ENCODE measurements at regions not wholly inside any gene's neighbourhood (a gene's known extent, or its start where the extent isn't known, plus 50 kb on each side); places are given as distances from the start of the nearest gene placed in this dataset.

DNA sequence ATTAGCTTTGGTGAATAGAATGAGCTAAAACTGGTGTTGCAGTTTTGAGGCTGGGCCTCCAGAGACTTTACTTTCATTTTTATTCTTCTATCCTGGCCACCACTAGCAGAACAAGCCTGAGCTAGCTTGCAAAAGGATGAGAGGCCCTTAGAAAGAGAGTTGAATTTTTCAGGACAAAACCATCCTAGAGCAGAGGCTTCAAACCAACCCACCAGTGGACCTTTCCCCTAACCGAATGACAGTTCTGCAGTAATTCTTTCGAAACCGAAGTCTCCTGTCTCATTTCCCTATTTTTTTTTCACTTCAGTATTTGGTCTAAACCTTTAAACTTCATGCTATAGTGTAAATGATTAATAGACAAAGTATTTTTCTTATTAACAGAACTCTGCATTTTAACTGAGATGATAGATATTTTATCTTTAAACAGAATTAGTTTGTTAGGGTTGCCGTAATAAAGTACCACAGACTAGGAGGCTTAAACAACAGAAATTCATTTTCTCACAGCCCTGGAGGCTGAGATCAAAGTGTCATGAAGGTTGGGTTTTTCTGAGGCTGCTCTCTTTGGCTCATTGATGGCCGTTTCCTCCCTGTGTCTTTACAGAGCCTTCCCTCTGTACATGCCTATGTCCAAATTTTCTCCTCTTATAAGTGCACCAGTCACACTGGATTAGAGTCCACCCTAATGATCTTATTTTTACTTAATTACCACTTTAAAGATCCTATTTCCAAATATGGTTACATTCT lies 80.6 kb upstream of the PAK5 start:
- no peak for DNase-seq

DNA sequence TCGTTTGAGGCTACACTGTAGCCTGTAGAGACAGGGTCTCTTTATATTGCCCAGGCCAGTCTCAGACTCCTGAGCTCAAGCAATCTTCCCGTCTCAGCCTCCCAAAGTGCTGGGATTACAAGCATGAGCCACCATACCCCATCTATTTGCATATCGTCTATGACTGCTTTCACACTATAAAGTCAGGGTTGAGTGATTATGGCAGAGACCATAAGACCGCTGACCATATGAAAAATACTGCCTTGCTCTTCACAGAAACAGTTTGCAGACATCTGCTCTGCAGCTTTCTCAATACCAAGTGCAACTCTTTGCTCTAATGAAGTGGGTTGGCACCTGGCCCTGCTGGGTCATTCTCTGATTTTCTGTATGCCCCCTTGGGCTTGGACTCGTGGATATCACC lies 79.5 kb upstream of the PAK5 start:
- DNase-seq: no peak

- DNase-seq: no peak
These were observed 77.9 kb upstream of the PAK5 start for GRCh38 chr20:9916761-9917160.

- DNase-seq: peak; percentile 2
These were observed 74.1 kb upstream of the PAK5 start for GRCh38 chr20:9912858-9913434.

DNA sequence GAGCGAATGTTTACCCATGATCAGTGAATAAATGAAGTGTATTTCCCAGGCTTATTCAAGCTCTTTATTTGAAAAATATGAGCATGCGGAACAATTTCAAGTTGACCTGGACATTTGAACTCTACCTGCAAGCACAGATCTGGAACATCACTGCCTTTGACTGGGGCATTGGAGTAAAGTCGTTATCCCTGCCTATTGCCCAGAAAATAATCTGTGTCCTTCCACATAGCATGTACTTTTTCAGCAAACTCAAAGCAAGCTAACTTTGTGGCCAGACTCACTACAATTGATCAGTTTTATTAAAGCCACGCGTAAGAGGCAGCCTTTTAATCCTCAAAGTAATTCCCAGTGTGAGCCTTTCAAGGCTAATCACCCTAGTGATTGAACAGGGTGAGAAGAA lies 73.4 kb upstream of the PAK5 start:
- no peak for DNase-seq

GRCh38 chr20:9911519-9911918 lies 72.6 kb upstream of the PAK5 start:
- DNase-seq: no peak

- DNase-seq: no peak
These were observed 70.3 kb upstream of the PAK5 start for GRCh38 chr20:9909167-9909566.

GRCh38 chr20:9903048-9903655 lies 64.3 kb upstream of the PAK5 start:
- DNase-seq: no peak

DNA sequence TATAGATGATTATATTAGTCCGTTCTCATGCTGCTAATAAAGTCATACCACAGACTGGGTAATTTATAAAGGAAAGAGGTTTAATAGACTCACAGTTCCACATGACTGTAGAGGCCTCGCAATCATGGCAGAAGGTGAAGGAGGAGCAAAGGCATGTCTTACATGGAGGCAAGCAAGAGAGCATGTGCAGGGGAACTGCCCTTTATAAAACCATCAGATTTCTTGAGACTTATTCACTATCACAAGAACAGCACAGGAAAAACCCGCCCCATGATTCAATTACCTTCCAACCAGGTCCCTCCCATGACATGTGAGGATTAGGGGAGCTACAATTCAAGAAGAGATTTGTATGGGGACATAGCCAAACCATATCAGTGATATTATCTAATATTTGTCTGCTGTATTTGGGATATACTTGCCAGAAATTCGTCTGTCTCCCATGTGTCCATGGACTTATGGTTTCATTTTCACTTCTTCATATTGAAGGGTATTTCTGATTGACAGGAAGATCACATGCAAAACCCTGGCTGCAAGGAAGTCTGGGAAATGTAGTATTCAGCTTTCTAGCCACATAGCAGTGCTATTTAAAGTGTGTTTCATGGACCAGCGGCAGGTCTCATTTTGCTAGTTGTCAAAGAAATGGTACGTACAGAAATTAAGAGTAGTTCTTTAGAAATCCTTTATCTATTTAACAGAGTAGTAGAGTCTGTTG lies 50.5 kb upstream of the PAK5 start:
- no peak for DNase-seq

All from GDM1 (cell line).